OCI-LY7 (cell line): ENCODE measurements at regions not wholly inside any gene's neighbourhood (a gene's known extent, or its start where the extent isn't known, plus 50 kb on each side); places are given as distances from the start of the nearest gene placed in this dataset.

Experiments used
- EZH2phosphoT487 ChIP-seq: fragments of 200-600 bp; sonication (generic); IDR thresholded peaks from 2 replicates; pipeline ENCODE4 v1.6.1; 2018; ENCODE audit warnings: low read depth, borderline replicate concordance, mild to moderate bottlenecking, mixed run types, antibody characterized with exemption, low read length, moderate library complexity, mixed read lengths
- TF ChIP-seq, protein P1 (sequence below): fragments of 200-600 bp; sonication (generic); conservative IDR thresholded peaks from 2 replicates; pipeline ENCODE4 v1.5.1; 2014; ENCODE audit warnings: mild to moderate bottlenecking, antibody characterized with exemption, low read length, moderate library complexity, mixed read lengths

DNA sequence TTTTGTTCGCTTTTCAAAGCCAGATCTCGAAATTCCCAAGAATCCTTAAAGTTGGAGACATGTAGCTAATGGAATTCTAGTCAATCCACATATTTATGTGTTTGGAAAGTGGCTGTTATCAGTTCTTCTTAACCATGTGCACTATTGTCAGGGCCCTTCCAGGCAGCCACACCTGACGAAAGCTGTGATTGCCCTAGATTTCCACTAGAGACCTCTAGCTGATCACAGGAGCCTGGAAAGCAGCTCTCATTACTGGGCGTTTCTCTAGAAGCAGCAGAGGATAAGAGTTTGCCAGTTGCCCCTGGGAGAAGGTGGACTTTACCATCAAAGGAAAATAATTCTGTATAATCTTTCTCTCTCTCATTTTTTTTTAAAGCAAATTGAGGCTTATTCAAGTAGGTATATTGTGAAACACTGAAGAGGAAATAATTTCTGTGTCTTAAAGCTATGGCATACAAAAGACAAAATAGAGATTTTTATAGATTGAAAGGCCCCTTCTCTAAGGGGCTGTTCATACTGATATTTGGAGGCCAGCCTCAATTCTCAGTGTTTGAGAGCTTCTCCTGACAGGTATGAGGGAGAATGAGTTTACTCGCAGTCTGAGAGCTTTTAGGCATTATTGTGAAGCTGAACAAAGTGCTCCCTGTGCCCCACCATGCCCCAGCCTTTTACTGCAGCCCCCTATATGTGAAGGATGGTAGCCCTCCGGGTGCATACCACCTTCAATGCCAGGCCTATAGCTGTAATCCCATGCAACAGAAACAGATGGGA lies 405.4 kb upstream of the ACTBL2 start:
- TF ChIP-seq, protein P1, sequence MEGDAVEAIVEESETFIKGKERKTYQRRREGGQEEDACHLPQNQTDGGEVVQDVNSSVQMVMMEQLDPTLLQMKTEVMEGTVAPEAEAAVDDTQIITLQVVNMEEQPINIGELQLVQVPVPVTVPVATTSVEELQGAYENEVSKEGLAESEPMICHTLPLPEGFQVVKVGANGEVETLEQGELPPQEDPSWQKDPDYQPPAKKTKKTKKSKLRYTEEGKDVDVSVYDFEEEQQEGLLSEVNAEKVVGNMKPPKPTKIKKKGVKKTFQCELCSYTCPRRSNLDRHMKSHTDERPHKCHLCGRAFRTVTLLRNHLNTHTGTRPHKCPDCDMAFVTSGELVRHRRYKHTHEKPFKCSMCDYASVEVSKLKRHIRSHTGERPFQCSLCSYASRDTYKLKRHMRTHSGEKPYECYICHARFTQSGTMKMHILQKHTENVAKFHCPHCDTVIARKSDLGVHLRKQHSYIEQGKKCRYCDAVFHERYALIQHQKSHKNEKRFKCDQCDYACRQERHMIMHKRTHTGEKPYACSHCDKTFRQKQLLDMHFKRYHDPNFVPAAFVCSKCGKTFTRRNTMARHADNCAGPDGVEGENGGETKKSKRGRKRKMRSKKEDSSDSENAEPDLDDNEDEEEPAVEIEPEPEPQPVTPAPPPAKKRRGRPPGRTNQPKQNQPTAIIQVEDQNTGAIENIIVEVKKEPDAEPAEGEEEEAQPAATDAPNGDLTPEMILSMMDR, result peak; percentile 47
- no peak for TF ChIP-seq EZH2phosphoT487
